ENCODE measurements at regions not wholly inside any gene's neighbourhood (a gene's known extent, or its start where the extent isn't known, plus 50 kb on each side); places are given as distances from the start of the nearest gene placed in this dataset.
A peak's percentile ranks its signal among the peaks of the same experiment; 100 is the strongest.

- Histone ChIP-seq H3K4me3 (ENCODE audit: low read depth, low read length) (no peak overlapping the region), H3K27me3 (ENCODE audit: control insufficient read depth, insufficient read depth, low read length) (no peaks in the 10 kb centered on the region), H3K36me3 (ENCODE audit: control insufficient read depth, insufficient read depth, low read length) (no peaks in the 10 kb centered on the region)
- no peak for TF ChIP-seq CTCF (IDR thresholded peaks at IDR 0.05; ENCODE audit: insufficient read depth, low read length, poor library complexity, severe bottlenecking)
- DNase-seq (ENCODE audit: low read depth) = peak; percentile 21
Measured at GRCh38 chr2:104388296-104388695, 465.6 kb upstream of the POU3F3 start.

- H3K4me3 ChIP-seq (ENCODE audit: low read depth, low read length) = no peak overlapping the region
- DNase-seq (ENCODE audit: low read depth) = no peak
- TF ChIP-seq CTCF (IDR thresholded peaks at IDR 0.05; ENCODE audit: insufficient read depth, low read length, poor library complexity, severe bottlenecking) = no peak
- H3K27me3 ChIP-seq (ENCODE audit: control insufficient read depth, insufficient read depth, low read length) = no peaks in the 10 kb centered on the region
- no peaks in the 10 kb centered on the region for H3K36me3 ChIP-seq (ENCODE audit: control insufficient read depth, insufficient read depth, low read length)
Measured at GRCh38 chr2:104402825-104403224, 451.1 kb upstream of the POU3F3 start.

- no peaks in the 10 kb centered on the region for H3K27me3 ChIP-seq (ENCODE audit: control insufficient read depth, insufficient read depth, low read length)
- TF ChIP-seq CTCF (IDR thresholded peaks at IDR 0.05; ENCODE audit: insufficient read depth, low read length, poor library complexity, severe bottlenecking) = no peak
- no peak overlapping the region for H3K4me3 ChIP-seq (ENCODE audit: low read depth, low read length)
- H3K36me3 ChIP-seq (ENCODE audit: control insufficient read depth, insufficient read depth, low read length) = no peaks in the 10 kb centered on the region
- no peak for DNase-seq (ENCODE audit: low read depth)
Measured at GRCh38 chr2:104404526-104404925, 449.4 kb upstream of the POU3F3 start.

- Histone ChIP-seq H3K4me3 (ENCODE audit: low read depth, low read length) (no peak overlapping the region), H3K27me3 (ENCODE audit: control insufficient read depth, insufficient read depth, low read length) (no peaks in the 10 kb centered on the region), H3K36me3 (ENCODE audit: control insufficient read depth, insufficient read depth, low read length) (no peaks in the 10 kb centered on the region)
- TF ChIP-seq CTCF (IDR thresholded peaks at IDR 0.05; ENCODE audit: insufficient read depth, low read length, poor library complexity, severe bottlenecking) = no peak
- DNase-seq (ENCODE audit: low read depth) = no peak
Measured at GRCh38 chr2:104405623-104406022, 448.3 kb upstream of the POU3F3 start.

- peak; percentile 19 for DNase-seq (ENCODE audit: low read depth)
Measured at GRCh38 chr2:104406261-104406726, 447.6 kb upstream of the POU3F3 start.

More at GRCh38 chr2:104406261-104406726, 447.6 kb upstream of the POU3F3 start:
- TF ChIP-seq CTCF (IDR thresholded peaks at IDR 0.05; ENCODE audit: insufficient read depth, low read length, poor library complexity, severe bottlenecking) = no peak
- H3K27me3 ChIP-seq (ENCODE audit: control insufficient read depth, insufficient read depth, low read length) = no peaks in the 10 kb centered on the region
- no peaks in the 10 kb centered on the region for H3K36me3 ChIP-seq (ENCODE audit: control insufficient read depth, insufficient read depth, low read length)
- H3K4me3 ChIP-seq (ENCODE audit: low read depth, low read length) = no peak overlapping the region
